ENCODE measurements at regions not wholly inside any gene's neighbourhood (a gene's known extent, or its start where the extent isn't known, plus 50 kb on each side); places are given as distances from the start of the nearest gene placed in this dataset.
"Not testable (repeated sequence)": the region's sequence is repeated elsewhere in the genome, so short reads cannot be mapped to it uniquely, and the experiment has no call there.

- Histone ChIP-seq H3K9me3 (ENCODE audit: low read length) (no peaks in the 10 kb centered on the region), H3K4me1 (ENCODE audit: insufficient read depth, low read length) (peaks cover 4% of the 10 kb centered on the region), H3K36me3 (ENCODE audit: insufficient read depth, low read length) (no peaks in the 10 kb centered on the region), H2AFZ (ENCODE audit: low read depth, low read length) (no peak overlapping the region), H3K27me3 (ENCODE audit: insufficient read depth, low read length) (no peaks in the 10 kb centered on the region), H3K4me3 (ENCODE audit: low read length) (no peak overlapping the region)
These were observed 141.8 kb upstream of the ALKAL2 start for GRCh38 chr2:429575-430254.

- Histone ChIP-seq H2AFZ (ENCODE audit: low read depth, low read length) (no peak overlapping the region), H3K4me1 (ENCODE audit: insufficient read depth, low read length) (peaks cover 2% of the 10 kb centered on the region), H3K27me3 (ENCODE audit: insufficient read depth, low read length) (no peaks in the 10 kb centered on the region), H3K4me3 (ENCODE audit: low read length) (no peak overlapping the region), H3K36me3 (ENCODE audit: insufficient read depth, low read length) (no peaks in the 10 kb centered on the region), H3K9me3 (ENCODE audit: low read length) (no peaks in the 10 kb centered on the region)
These were observed 141.3 kb upstream of the ALKAL2 start for GRCh38 chr2:429142-429541.

- Histone ChIP-seq H3K4me3 (ENCODE audit: low read length) (no peak overlapping the region), H3K9me3 (ENCODE audit: low read length) (no peaks in the 10 kb centered on the region), H3K27me3 (ENCODE audit: insufficient read depth, low read length) (no peaks in the 10 kb centered on the region), H3K36me3 (ENCODE audit: insufficient read depth, low read length) (no peaks in the 10 kb centered on the region), H2AFZ (ENCODE audit: low read depth, low read length) (no peak overlapping the region), H3K4me1 (ENCODE audit: insufficient read depth, low read length) (no peaks in the 10 kb centered on the region)
These were observed 140.7 kb upstream of the ALKAL2 start for GRCh38 chr2:428591-428990.

- H3K27me3 ChIP-seq (ENCODE audit: insufficient read depth, low read length); H3K36me3 ChIP-seq (ENCODE audit: insufficient read depth, low read length); H3K4me1 ChIP-seq (ENCODE audit: insufficient read depth, low read length); H3K9me3 ChIP-seq (ENCODE audit: low read length); H3K4me3 ChIP-seq (ENCODE audit: low read length); H2AFZ ChIP-seq (ENCODE audit: low read depth, low read length): not testable (repeated sequence)
These were observed 138.8 kb upstream of the ALKAL2 start for GRCh38 chr2:426696-427095.

GRCh38 chr2:425947-426346 lies 138.1 kb upstream of the ALKAL2 start:
- Histone ChIP-seq H3K36me3 (ENCODE audit: insufficient read depth, low read length) (no peaks in the 10 kb centered on the region), H3K4me1 (ENCODE audit: insufficient read depth, low read length) (no peaks in the 10 kb centered on the region), H3K9me3 (ENCODE audit: low read length) (no peaks in the 10 kb centered on the region), H3K4me3 (ENCODE audit: low read length) (no peak overlapping the region), H2AFZ (ENCODE audit: low read depth, low read length) (no peak overlapping the region), H3K27me3 (ENCODE audit: insufficient read depth, low read length) (no peaks in the 10 kb centered on the region)

GRCh38 chr2:425243-425642 lies 137.4 kb upstream of the ALKAL2 start:
- no peaks in the 10 kb centered on the region for H3K36me3 ChIP-seq (ENCODE audit: insufficient read depth, low read length)
- no peak overlapping the region for H2AFZ ChIP-seq (ENCODE audit: low read depth, low read length)
- H3K4me1 ChIP-seq (ENCODE audit: insufficient read depth, low read length): no peaks in the 10 kb centered on the region
- H3K4me3 ChIP-seq (ENCODE audit: low read length): no peak overlapping the region
- no peaks in the 10 kb centered on the region for H3K9me3 ChIP-seq (ENCODE audit: low read length)
- H3K27me3 ChIP-seq (ENCODE audit: insufficient read depth, low read length): no peaks in the 10 kb centered on the region

- Histone ChIP-seq H3K4me3 (ENCODE audit: low read length) (no peak overlapping the region), H3K9me3 (ENCODE audit: low read length) (no peaks in the 10 kb centered on the region), H3K4me1 (ENCODE audit: insufficient read depth, low read length) (no peaks in the 10 kb centered on the region), H2AFZ (ENCODE audit: low read depth, low read length) (no peak overlapping the region), H3K27me3 (ENCODE audit: insufficient read depth, low read length) (no peaks in the 10 kb centered on the region), H3K36me3 (ENCODE audit: insufficient read depth, low read length) (no peaks in the 10 kb centered on the region)
These were observed 136.6 kb upstream of the ALKAL2 start for GRCh38 chr2:424306-425171.

GRCh38 chr2:423479-423878 lies 135.6 kb upstream of the ALKAL2 start:
- no peaks in the 10 kb centered on the region for H3K27me3 ChIP-seq (ENCODE audit: insufficient read depth, low read length)
- no peak overlapping the region for H2AFZ ChIP-seq (ENCODE audit: low read depth, low read length)
- no peaks in the 10 kb centered on the region for H3K36me3 ChIP-seq (ENCODE audit: insufficient read depth, low read length)
- H3K4me3 ChIP-seq (ENCODE audit: low read length): no peak overlapping the region
- no peaks in the 10 kb centered on the region for H3K4me1 ChIP-seq (ENCODE audit: insufficient read depth, low read length)
- no peaks in the 10 kb centered on the region for H3K9me3 ChIP-seq (ENCODE audit: low read length)

GRCh38 chr2:422676-423435 lies 135.0 kb upstream of the ALKAL2 start:
- H3K4me3 ChIP-seq (ENCODE audit: low read length): no peak overlapping the region
- H3K9me3 ChIP-seq (ENCODE audit: low read length): no peaks in the 10 kb centered on the region
- no peaks in the 10 kb centered on the region for H3K36me3 ChIP-seq (ENCODE audit: insufficient read depth, low read length)
- no peaks in the 10 kb centered on the region for H3K27me3 ChIP-seq (ENCODE audit: insufficient read depth, low read length)
- no peaks in the 10 kb centered on the region for H3K4me1 ChIP-seq (ENCODE audit: insufficient read depth, low read length)
- H2AFZ ChIP-seq (ENCODE audit: low read depth, low read length): no peak overlapping the region

GRCh38 chr2:421406-421805 lies 133.5 kb upstream of the ALKAL2 start:
- Histone ChIP-seq H3K4me1 (ENCODE audit: insufficient read depth, low read length) (no peaks in the 10 kb centered on the region), H3K27me3 (ENCODE audit: insufficient read depth, low read length) (no peaks in the 10 kb centered on the region), H3K36me3 (ENCODE audit: insufficient read depth, low read length) (no peaks in the 10 kb centered on the region), H2AFZ (ENCODE audit: low read depth, low read length) (no peak overlapping the region), H3K4me3 (ENCODE audit: low read length) (no peak overlapping the region), H3K9me3 (ENCODE audit: low read length) (no peaks in the 10 kb centered on the region)

GRCh38 chr2:419687-420317 lies 131.9 kb upstream of the ALKAL2 start:
- no peak overlapping the region for H2AFZ ChIP-seq (ENCODE audit: low read depth, low read length)
- no peaks in the 10 kb centered on the region for H3K9me3 ChIP-seq (ENCODE audit: low read length)
- H3K27me3 ChIP-seq (ENCODE audit: insufficient read depth, low read length): no peaks in the 10 kb centered on the region
- no peak overlapping the region for H3K4me3 ChIP-seq (ENCODE audit: low read length)
- no peaks in the 10 kb centered on the region for H3K36me3 ChIP-seq (ENCODE audit: insufficient read depth, low read length)
- no peaks in the 10 kb centered on the region for H3K4me1 ChIP-seq (ENCODE audit: insufficient read depth, low read length)

GRCh38 chr2:417662-418061 lies 129.8 kb upstream of the ALKAL2 start:
- H3K4me3 ChIP-seq (ENCODE audit: low read length): no peak overlapping the region
- no peaks in the 10 kb centered on the region for H3K9me3 ChIP-seq (ENCODE audit: low read length)
- no peak overlapping the region for H2AFZ ChIP-seq (ENCODE audit: low read depth, low read length)
- H3K27me3 ChIP-seq (ENCODE audit: insufficient read depth, low read length): no peaks in the 10 kb centered on the region
- no peaks in the 10 kb centered on the region for H3K4me1 ChIP-seq (ENCODE audit: insufficient read depth, low read length)
- no peaks in the 10 kb centered on the region for H3K36me3 ChIP-seq (ENCODE audit: insufficient read depth, low read length)

GRCh38 chr2:417006-417405 lies 129.1 kb upstream of the ALKAL2 start:
- Histone ChIP-seq H3K4me1 (ENCODE audit: insufficient read depth, low read length) (no peaks in the 10 kb centered on the region), H3K4me3 (ENCODE audit: low read length) (no peak overlapping the region), H3K27me3 (ENCODE audit: insufficient read depth, low read length) (no peaks in the 10 kb centered on the region), H3K9me3 (ENCODE audit: low read length) (no peaks in the 10 kb centered on the region), H2AFZ (ENCODE audit: low read depth, low read length) (no peak overlapping the region), H3K36me3 (ENCODE audit: insufficient read depth, low read length) (no peaks in the 10 kb centered on the region)
